ENCODE measurements at regions not wholly inside any gene's neighbourhood (a gene's known extent, or its start where the extent isn't known, plus 50 kb on each side); places are given as distances from the start of the nearest gene placed in this dataset.

GRCh38 chr13:109389456-109389855 lies 396.9 kb downstream of the IRS2 start:
- no peak for ATAC-seq
- TF ChIP-seq GLIS3 (CRISPR knock-in tag; IDR thresholded peaks at IDR 0.05) (no peak), ZNF70 (CRISPR knock-in tag; IDR thresholded peaks at IDR 0.05) (no peak), ZNF8 (CRISPR knock-in tag; IDR thresholded peaks at IDR 0.05) (no peak), CSDC2 (CRISPR knock-in tag; IDR thresholded peaks at IDR 0.05) (no peak), ARNTL (CRISPR knock-in tag; IDR thresholded peaks at IDR 0.05; ENCODE audit: borderline replicate concordance, low read depth) (no peak), ESRRG (CRISPR knock-in tag; IDR thresholded peaks at IDR 0.05) (no peak), ZFP3 (CRISPR knock-in tag; IDR thresholded peaks at IDR 0.05) (no peak)

GRCh38 chr13:109387471-109387870 lies 398.9 kb downstream of the IRS2 start:
- ATAC-seq: no peak

GRCh38 chr13:109385242-109385560 lies 401.2 kb downstream of the IRS2 start:
- TF ChIP-seq ISL1 (CRISPR knock-in tag; IDR thresholded peaks at IDR 0.05): no peak
- TF ChIP-seq ZNF565 (CRISPR knock-in tag; conservative IDR thresholded peaks at IDR 0.05; ENCODE audit: low read depth): no peak
- no peak for TF ChIP-seq OSR1 (CRISPR knock-in tag; IDR thresholded peaks at IDR 0.05)
- no peak for TF ChIP-seq TOX (CRISPR knock-in tag; IDR thresholded peaks at IDR 0.05; ENCODE audit: borderline replicate concordance)
- no peak for TF ChIP-seq GLIS3 (CRISPR knock-in tag; IDR thresholded peaks at IDR 0.05)
- TF ChIP-seq ZNF8 (CRISPR knock-in tag; IDR thresholded peaks at IDR 0.05): no peak
- TF ChIP-seq CREB5 (CRISPR knock-in tag; IDR thresholded peaks at IDR 0.05; ENCODE audit: low read depth): no peak
- TF ChIP-seq TCF4 (CRISPR knock-in tag; IDR thresholded peaks at IDR 0.05; ENCODE audit: borderline replicate concordance): no peak
- ATAC-seq: peak; percentile 52

More at GRCh38 chr13:109387471-109387870, 398.9 kb downstream of the IRS2 start:
- TF ChIP-seq OSR1 (CRISPR knock-in tag; IDR thresholded peaks at IDR 0.05): no peak
- no peak for TF ChIP-seq PPARA (CRISPR knock-in tag; IDR thresholded peaks at IDR 0.05; ENCODE audit: borderline replicate concordance)
- no peak for TF ChIP-seq ZNF70 (CRISPR knock-in tag; IDR thresholded peaks at IDR 0.05)
- TF ChIP-seq ARNTL (CRISPR knock-in tag; IDR thresholded peaks at IDR 0.05; ENCODE audit: borderline replicate concordance, low read depth): no peak
- no peak for TF ChIP-seq RARB (CRISPR knock-in tag; IDR thresholded peaks at IDR 0.05)
- TF ChIP-seq CSRNP3 (CRISPR knock-in tag; IDR thresholded peaks at IDR 0.05): no peak
- no peak for TF ChIP-seq ZFP30 (CRISPR knock-in tag; IDR thresholded peaks at IDR 0.05)
- TF ChIP-seq CREB5 (CRISPR knock-in tag; IDR thresholded peaks at IDR 0.05; ENCODE audit: low read depth): no peak
- no peak for TF ChIP-seq ISL1 (CRISPR knock-in tag; IDR thresholded peaks at IDR 0.05)
- no peak for TF ChIP-seq ESRRG (CRISPR knock-in tag; IDR thresholded peaks at IDR 0.05)
- no peak for TF ChIP-seq TCF4 (CRISPR knock-in tag; IDR thresholded peaks at IDR 0.05; ENCODE audit: borderline replicate concordance)
- no peak for TF ChIP-seq GLIS3 (CRISPR knock-in tag; IDR thresholded peaks at IDR 0.05)
- no peak for TF ChIP-seq ZNF565 (CRISPR knock-in tag; conservative IDR thresholded peaks at IDR 0.05; ENCODE audit: low read depth)
- no peak for TF ChIP-seq ZC3H10 (CRISPR knock-in tag; IDR thresholded peaks at IDR 0.05)
- TF ChIP-seq ZFP3 (CRISPR knock-in tag; IDR thresholded peaks at IDR 0.05): no peak

GRCh38 chr13:109384491-109385241 lies 401.7 kb downstream of the IRS2 start:
- no peak for TF ChIP-seq ZC3H10 (CRISPR knock-in tag; IDR thresholded peaks at IDR 0.05)
- no peak for TF ChIP-seq ESRRG (CRISPR knock-in tag; IDR thresholded peaks at IDR 0.05)
- TF ChIP-seq SNAI2 (CRISPR knock-in tag; IDR thresholded peaks at IDR 0.05): no peak
- TF ChIP-seq PPARA (CRISPR knock-in tag; IDR thresholded peaks at IDR 0.05; ENCODE audit: borderline replicate concordance): no peak
- no peak for TF ChIP-seq TCF4 (CRISPR knock-in tag; IDR thresholded peaks at IDR 0.05; ENCODE audit: borderline replicate concordance)
- no peak for TF ChIP-seq PATZ1 (CRISPR knock-in tag; IDR thresholded peaks at IDR 0.05; ENCODE audit: borderline replicate concordance)
- TF ChIP-seq ZNF8 (CRISPR knock-in tag; IDR thresholded peaks at IDR 0.05): no peak
- no peak for TF ChIP-seq CREB5 (CRISPR knock-in tag; IDR thresholded peaks at IDR 0.05; ENCODE audit: low read depth)
- no peak for TF ChIP-seq ARNTL (CRISPR knock-in tag; IDR thresholded peaks at IDR 0.05; ENCODE audit: borderline replicate concordance, low read depth)
- no peak for TF ChIP-seq BACH2 (CRISPR knock-in tag; IDR thresholded peaks at IDR 0.05; ENCODE audit: borderline replicate concordance)
- TF ChIP-seq RARB (CRISPR knock-in tag; IDR thresholded peaks at IDR 0.05): no peak
- TF ChIP-seq ISL1 (CRISPR knock-in tag; IDR thresholded peaks at IDR 0.05): no peak
- no peak for TF ChIP-seq CSRNP3 (CRISPR knock-in tag; IDR thresholded peaks at IDR 0.05)

More at GRCh38 chr13:109384491-109385241, 401.7 kb downstream of the IRS2 start:
- peak; percentile 78 for ATAC-seq
